Endothelial cell (in vitro differentiated cells): ENCODE measurements at regions not wholly inside any gene's neighbourhood (a gene's known extent, or its start where the extent isn't known, plus 50 kb on each side); places are given as distances from the start of the nearest gene placed in this dataset.

Source experiments
- DNase-seq: peaks from one replicate; pipeline ENCODE4 v3.0.0; 2021; ENCODE audit warnings: low spot score
- H3K27ac Mint-ChIP-seq: one replicate; pipeline ENCODE4 v1.8.0; 2021; ENCODE audit warnings: mixed read lengths, inconsistent platforms; ENCODE audit not compliant: unreplicated experiment
- H3K27me3 Mint-ChIP-seq: one replicate; pipeline ENCODE4 v1.8.0; 2021; ENCODE audit warnings: mild to moderate bottlenecking, moderate library complexity, mixed read lengths, inconsistent platforms; ENCODE audit not compliant: unreplicated experiment
- H3K36me3 Mint-ChIP-seq: one replicate; pipeline ENCODE4 v1.8.0; 2021; ENCODE audit warnings: mild to moderate bottlenecking, low read depth, mixed read lengths, inconsistent platforms; ENCODE audit not compliant: unreplicated experiment
- H3K4me1 Mint-ChIP-seq: one replicate; pipeline ENCODE4 v1.8.0; 2021; ENCODE audit warnings: mild to moderate bottlenecking, mixed read lengths, inconsistent platforms; ENCODE audit not compliant: unreplicated experiment
- H3K4me3 Mint-ChIP-seq: one replicate; pipeline ENCODE4 v1.8.0; 2021; ENCODE audit warnings: mild to moderate bottlenecking, mixed read lengths, inconsistent platforms; ENCODE audit not compliant: unreplicated experiment
- H3K9me3 Mint-ChIP-seq: one replicate; pipeline ENCODE4 v1.8.0; 2021; ENCODE audit warnings: mixed read lengths, inconsistent platforms; ENCODE audit not compliant: unreplicated experiment
- TF ChIP-seq, protein P1 (sequence below): fragments of 200-600 bp; sonication (generic); IDR thresholded peaks from one replicate; pipeline ENCODE4 v1.5.0; 2021; ENCODE audit warnings: antibody characterized with exemption; ENCODE audit not compliant: unreplicated experiment

DNA sequence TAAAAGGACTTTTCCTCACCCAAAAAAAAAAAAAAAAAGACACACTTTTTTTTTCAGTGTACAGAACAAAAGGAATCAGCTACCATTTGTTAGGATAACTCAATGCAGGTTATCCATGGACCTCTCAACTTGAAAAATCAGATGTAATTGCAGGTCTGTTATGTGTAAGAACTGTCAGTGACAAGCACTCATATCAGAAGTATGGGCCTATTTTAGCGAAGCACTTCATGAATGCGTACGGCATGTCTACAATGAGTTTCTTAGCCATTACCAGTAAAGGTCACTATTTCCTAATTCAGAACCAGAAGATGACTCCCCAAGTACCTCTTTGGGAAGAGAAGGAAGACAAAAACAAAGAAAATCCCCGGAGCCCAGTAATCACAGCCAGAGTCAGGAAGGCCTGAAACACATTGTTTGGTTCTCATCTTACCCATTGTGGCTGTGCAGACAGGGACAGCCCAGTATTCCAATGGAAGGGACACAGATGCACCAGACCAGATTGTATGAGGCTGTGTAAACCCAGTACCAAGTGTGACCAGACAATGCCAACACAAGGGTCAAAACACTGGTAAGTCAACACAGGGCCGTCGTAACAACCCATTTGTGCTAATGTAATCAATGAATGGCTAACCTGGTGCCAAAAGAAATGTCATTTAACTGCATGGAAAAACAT, 188.0 kb downstream of the PMP22 start:
- Mint-ChIP-seq H3K36me3 (no peaks in the 10 kb centered on the region), H3K27me3 (peaks cover 3% of the 10 kb centered on the region), H3K27ac (no peak overlapping the region), H3K9me3 (no peaks in the 10 kb centered on the region), H3K4me1 (peaks cover 4% of the 10 kb centered on the region), H3K4me3 (no peak overlapping the region)
- no peak for DNase-seq
- TF ChIP-seq, protein P1, sequence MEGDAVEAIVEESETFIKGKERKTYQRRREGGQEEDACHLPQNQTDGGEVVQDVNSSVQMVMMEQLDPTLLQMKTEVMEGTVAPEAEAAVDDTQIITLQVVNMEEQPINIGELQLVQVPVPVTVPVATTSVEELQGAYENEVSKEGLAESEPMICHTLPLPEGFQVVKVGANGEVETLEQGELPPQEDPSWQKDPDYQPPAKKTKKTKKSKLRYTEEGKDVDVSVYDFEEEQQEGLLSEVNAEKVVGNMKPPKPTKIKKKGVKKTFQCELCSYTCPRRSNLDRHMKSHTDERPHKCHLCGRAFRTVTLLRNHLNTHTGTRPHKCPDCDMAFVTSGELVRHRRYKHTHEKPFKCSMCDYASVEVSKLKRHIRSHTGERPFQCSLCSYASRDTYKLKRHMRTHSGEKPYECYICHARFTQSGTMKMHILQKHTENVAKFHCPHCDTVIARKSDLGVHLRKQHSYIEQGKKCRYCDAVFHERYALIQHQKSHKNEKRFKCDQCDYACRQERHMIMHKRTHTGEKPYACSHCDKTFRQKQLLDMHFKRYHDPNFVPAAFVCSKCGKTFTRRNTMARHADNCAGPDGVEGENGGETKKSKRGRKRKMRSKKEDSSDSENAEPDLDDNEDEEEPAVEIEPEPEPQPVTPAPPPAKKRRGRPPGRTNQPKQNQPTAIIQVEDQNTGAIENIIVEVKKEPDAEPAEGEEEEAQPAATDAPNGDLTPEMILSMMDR: no peak

DNA sequence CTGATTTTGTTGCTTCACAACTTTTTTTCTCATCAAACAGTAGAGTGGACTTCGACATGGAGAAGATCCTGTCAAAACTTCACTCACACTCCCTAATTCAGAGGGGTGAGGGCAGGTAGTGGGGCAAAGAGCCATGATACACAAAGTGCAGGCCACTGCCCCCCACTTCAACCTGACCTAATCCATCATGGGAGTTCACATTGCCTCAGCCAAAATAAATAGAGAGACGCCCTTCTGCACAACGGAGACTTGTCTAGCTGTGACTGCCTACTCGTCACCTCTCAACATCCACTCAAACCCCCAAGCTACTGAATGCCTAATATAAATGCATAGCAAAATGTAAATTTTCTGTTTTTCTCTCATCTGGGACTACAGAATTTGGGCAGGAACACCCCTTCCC, 213.2 kb downstream of the PMP22 start:
- no peaks in the 10 kb centered on the region for H3K36me3 Mint-ChIP-seq
- H3K27me3 Mint-ChIP-seq: no peaks in the 10 kb centered on the region
- H3K4me1 Mint-ChIP-seq: peaks cover 6% of the 10 kb centered on the region
- H3K4me3 Mint-ChIP-seq: no peak overlapping the region
- H3K9me3 Mint-ChIP-seq: no peaks in the 10 kb centered on the region
- H3K27ac Mint-ChIP-seq: no peak overlapping the region
- DNase-seq: no peak
- TF ChIP-seq, protein P1: no peak

DNA sequence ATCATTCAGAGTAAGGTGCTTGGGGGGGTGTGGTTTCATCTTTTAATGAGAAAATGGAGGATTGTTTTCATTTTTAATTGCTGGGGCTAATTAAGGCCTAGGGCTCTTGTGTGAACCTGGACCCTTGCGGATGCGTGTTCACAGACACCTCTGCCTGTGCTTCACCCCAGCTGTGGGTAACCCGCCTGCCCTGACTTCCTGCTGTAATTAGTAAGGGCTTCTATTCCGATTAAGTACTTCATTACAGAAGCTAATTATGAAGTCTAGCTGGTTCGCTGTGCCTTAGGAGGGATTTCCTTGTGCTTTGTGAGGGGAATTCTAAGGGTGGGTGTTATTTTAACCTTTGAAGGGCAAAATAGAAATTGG, 215.3 kb downstream of the PMP22 start:
- no peak overlapping the region for H3K27ac Mint-ChIP-seq
- H3K36me3 Mint-ChIP-seq: no peaks in the 10 kb centered on the region
- DNase-seq: no peak
- TF ChIP-seq, protein P1: no peak
- peaks cover 6% of the 10 kb centered on the region for H3K4me1 Mint-ChIP-seq
- no peaks in the 10 kb centered on the region for H3K9me3 Mint-ChIP-seq
- H3K27me3 Mint-ChIP-seq: no peaks in the 10 kb centered on the region
- H3K4me3 Mint-ChIP-seq: no peak overlapping the region

DNA sequence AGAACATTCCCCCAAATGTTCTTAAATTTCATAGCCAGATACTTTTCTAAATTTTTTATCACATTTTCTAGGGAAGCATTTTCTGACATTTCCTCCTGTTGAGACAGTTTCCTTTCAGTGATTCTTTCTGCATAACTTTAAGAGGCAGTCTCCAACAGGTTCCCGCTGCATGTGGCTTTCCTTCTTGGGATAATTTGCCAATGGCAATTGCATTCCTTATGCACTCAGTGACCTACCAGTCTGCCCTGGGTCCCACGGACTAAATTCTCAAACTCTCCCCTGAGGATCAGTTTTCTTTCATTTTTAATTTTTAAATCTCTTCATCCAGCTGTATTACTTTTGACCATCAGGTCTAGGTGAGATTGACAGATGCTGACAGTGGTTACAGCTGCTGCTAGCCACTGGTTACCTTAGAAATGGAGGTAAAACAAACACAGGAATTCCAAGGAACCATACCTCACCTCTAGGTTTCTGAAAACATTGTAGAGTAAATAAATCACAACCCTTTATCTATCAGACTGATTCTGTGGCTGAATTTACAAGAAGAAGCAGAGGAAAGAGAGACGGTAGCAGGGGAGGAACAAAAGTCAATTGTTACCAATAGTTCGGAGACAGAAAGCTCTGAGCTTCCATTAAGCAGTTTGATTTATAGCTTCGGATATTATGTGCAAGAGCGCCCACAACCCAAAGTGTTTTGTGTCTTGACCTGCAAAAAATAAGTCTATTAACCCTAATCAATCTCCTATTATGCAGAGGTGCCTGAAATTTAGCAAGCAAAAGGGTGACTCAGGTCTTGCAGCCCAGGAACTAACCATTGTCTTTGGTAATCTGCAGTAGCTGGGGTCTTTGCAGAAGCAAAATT, 216.0 kb downstream of the PMP22 start:
- TF ChIP-seq, protein P1: no peak
- Mint-ChIP-seq H3K36me3 (no peaks in the 10 kb centered on the region), H3K4me3 (no peak overlapping the region)

DNA sequence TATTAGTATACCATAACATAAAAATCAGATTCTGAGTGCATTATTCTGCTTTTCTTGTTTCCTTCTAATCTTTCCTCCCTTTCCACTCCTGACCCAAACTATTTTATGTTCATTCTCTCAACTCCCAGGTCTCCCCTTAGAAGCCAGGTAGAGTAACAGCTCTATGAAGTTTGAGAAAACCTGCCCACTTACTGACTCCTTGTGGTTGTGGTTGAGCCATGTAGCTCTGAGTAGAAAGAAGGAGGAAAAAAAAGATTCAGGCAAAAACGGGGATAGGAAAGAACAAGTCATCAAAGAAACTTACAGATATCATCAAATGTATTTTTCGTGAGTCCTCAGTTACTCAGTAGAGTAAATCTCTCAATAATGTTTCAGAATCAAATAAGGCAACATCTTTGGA, 216.7 kb downstream of the PMP22 start:
- no peaks in the 10 kb centered on the region for H3K27me3 Mint-ChIP-seq
- TF ChIP-seq, protein P1: no peak
- no peaks in the 10 kb centered on the region for H3K9me3 Mint-ChIP-seq
- H3K36me3 Mint-ChIP-seq: no peaks in the 10 kb centered on the region
- H3K4me3 Mint-ChIP-seq: no peak overlapping the region
- no peak overlapping the region for H3K27ac Mint-ChIP-seq
- peaks cover 6% of the 10 kb centered on the region for H3K4me1 Mint-ChIP-seq
- no peak for DNase-seq

More for the DNA sequence above, 216.0 kb downstream of the PMP22 start:
- Mint-ChIP-seq H3K27me3 (no peaks in the 10 kb centered on the region), H3K9me3 (no peaks in the 10 kb centered on the region), H3K4me1 (peaks cover 6% of the 10 kb centered on the region), H3K27ac (peak overlapping the region; percentile 63)
- DNase-seq: no peak
